Lower lobe of right lung (tissue), 2 donors: ENCODE measurements at regions not wholly inside any gene's neighbourhood (a gene's known extent, or its start where the extent isn't known, plus 50 kb on each side); places are given as distances from the start of the nearest gene placed in this dataset.

Source experiments
- ATAC-seq, 2 donors: fragments of 200-7000 bp; cut with Tn5 transposase; one replicate each; pipeline ENCODE4 v1.9.1; 2020 to 2022; ENCODE audit warnings: mild to moderate bottlenecking in 2 of 2, moderate library complexity in 2 of 2
- DNase-seq: peaks from one replicate; pipeline ENCODE4 v3.0.0-alpha.2; 2020
- H3K27ac ChIP-seq: fragments of 200-600 bp; one replicate; pipeline ENCODE4 v1.8.0; 2022
- H3K27me3 ChIP-seq: fragments of 200-600 bp; one replicate; pipeline ENCODE4 v1.8.0; 2022; ENCODE audit warnings: low read depth
- H3K36me3 ChIP-seq: fragments of 200-600 bp; one replicate; pipeline ENCODE4 v1.8.0; 2022; ENCODE audit warnings: mild to moderate bottlenecking
- H3K4me1 ChIP-seq: fragments of 200-600 bp; one replicate; pipeline ENCODE4 v1.8.0; 2022
- H3K4me3 ChIP-seq: fragments of 200-600 bp; one replicate; pipeline ENCODE4 v1.8.0; 2022; ENCODE audit warnings: mild to moderate bottlenecking
- H3K9me3 ChIP-seq: fragments of 200-600 bp; one replicate; pipeline ENCODE4 v1.8.0; 2022
- CTCF ChIP-seq: fragments of 200-600 bp; IDR thresholded peaks from one replicate; pipeline ENCODE4 v1.8.0; 2022; ENCODE audit warnings: antibody characterized with exemption, mild to moderate bottlenecking
- intact Hi-C: fragments of 100-400 bp; cut with DNase I; formaldehyde crosslinking; loops from one replicate; pipeline ENCODE4 v1.11.0; 2022
- donor health status: DM: no; HTN: yes; CAD: no; lungs with severe emphysema.

GRCh38 chr10:129280155-129280502 lies 186.9 kb upstream of the MGMT start:
- H3K36me3 ChIP-seq = no peaks in the 10 kb centered on the region
- H3K27me3 ChIP-seq = no peaks in the 10 kb centered on the region
- H3K27ac ChIP-seq = no peak overlapping the region
- no peak for TF ChIP-seq CTCF
- no peak overlapping the region for H3K4me3 ChIP-seq
- intact Hi-C loops = no loop called here
- H3K4me1 ChIP-seq = no peaks in the 10 kb centered on the region
- no peak for DNase-seq
- no peak for ATAC-seq
- no peaks in the 10 kb centered on the region for H3K9me3 ChIP-seq

- Histone ChIP-seq H3K27ac (no peak overlapping the region), H3K27me3 (no peaks in the 10 kb centered on the region), H3K4me1 (no peaks in the 10 kb centered on the region), H3K36me3 (no peaks in the 10 kb centered on the region), H3K9me3 (no peaks in the 10 kb centered on the region), H3K4me3 (no peak overlapping the region)
- DNase-seq (no peak), ATAC-seq (no peak)
- no peak for TF ChIP-seq CTCF
- intact Hi-C loops = no loop called here
Measured at GRCh38 chr10:129280908-129281586, 186.0 kb upstream of the MGMT start.

- TF ChIP-seq CTCF = no peak
- ATAC-seq = no peak
Measured at GRCh38 chr10:129285459-129285858, 181.6 kb upstream of the MGMT start.

GRCh38 chr10:129288999-129289584 lies 177.9 kb upstream of the MGMT start:
- no peak overlapping the region for H3K27ac ChIP-seq
- H3K4me1 ChIP-seq = no peaks in the 10 kb centered on the region
- no peak overlapping the region for H3K4me3 ChIP-seq
- no peak for DNase-seq
- H3K36me3 ChIP-seq = no peaks in the 10 kb centered on the region
- no peak for ATAC-seq
- no peaks in the 10 kb centered on the region for H3K27me3 ChIP-seq
- no peaks in the 10 kb centered on the region for H3K9me3 ChIP-seq
- intact Hi-C loops = no loop called here
- TF ChIP-seq CTCF = no peak

More at GRCh38 chr10:129285459-129285858, 181.6 kb upstream of the MGMT start:
- Histone ChIP-seq H3K36me3 (no peaks in the 10 kb centered on the region), H3K27ac (no peak overlapping the region), H3K27me3 (no peaks in the 10 kb centered on the region), H3K4me3 (no peak overlapping the region), H3K9me3 (no peaks in the 10 kb centered on the region), H3K4me1 (no peaks in the 10 kb centered on the region)
- no peak for DNase-seq
- intact Hi-C loops = no loop called here

- no peak for ATAC-seq
- DNase-seq = no peak
- no peak for TF ChIP-seq CTCF
- no peak overlapping the region for H3K27ac ChIP-seq
- H3K36me3 ChIP-seq = no peaks in the 10 kb centered on the region
- no peak overlapping the region for H3K4me3 ChIP-seq
- peaks cover 9% of the 10 kb centered on the region for H3K27me3 ChIP-seq
- H3K9me3 ChIP-seq = no peaks in the 10 kb centered on the region
- intact Hi-C loops = no loop called here
- H3K4me1 ChIP-seq = no peaks in the 10 kb centered on the region
Measured at GRCh38 chr10:129293991-129294700, 172.9 kb upstream of the MGMT start.
